ENCODE measurements at regions not wholly inside any gene's neighbourhood (a gene's known extent, or its start where the extent isn't known, plus 50 kb on each side); places are given as distances from the start of the nearest gene placed in this dataset.

DNA sequence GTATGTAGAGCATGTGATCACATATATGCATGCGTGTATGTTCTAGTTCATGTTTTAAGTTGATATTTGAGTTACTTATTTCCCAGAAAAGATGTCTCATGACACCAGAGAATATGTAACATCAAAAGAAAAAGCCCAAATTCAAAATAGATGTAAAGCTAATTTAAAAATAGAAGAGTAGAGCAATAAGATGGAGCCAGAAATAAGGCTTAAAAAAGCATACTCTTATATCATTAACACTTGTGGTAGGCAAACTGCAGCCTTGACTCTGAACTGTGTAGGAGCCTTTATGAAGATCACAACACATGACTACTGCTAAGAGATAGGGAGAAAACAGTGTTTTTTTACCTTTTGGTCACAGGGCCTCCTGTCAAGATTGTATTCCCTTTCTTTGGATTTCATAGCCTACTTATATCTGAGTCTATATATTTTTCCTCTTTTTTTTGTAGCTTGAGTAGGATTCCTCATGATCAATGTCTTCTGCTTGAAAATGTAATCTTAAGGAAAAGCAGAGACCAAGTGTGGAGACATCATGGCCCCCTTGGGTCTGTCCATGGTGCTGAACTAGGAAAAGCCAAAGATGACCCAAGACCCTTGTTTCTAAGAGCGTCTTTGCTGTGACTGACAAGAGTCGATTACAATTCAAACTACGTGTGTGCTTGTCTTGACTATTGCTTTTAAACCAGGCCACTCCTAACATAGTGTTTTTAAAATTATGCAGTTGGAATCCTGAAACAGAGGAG, 390.4 kb downstream of the SHISA9 start:
- TF ChIP-seq, protein P1, sequence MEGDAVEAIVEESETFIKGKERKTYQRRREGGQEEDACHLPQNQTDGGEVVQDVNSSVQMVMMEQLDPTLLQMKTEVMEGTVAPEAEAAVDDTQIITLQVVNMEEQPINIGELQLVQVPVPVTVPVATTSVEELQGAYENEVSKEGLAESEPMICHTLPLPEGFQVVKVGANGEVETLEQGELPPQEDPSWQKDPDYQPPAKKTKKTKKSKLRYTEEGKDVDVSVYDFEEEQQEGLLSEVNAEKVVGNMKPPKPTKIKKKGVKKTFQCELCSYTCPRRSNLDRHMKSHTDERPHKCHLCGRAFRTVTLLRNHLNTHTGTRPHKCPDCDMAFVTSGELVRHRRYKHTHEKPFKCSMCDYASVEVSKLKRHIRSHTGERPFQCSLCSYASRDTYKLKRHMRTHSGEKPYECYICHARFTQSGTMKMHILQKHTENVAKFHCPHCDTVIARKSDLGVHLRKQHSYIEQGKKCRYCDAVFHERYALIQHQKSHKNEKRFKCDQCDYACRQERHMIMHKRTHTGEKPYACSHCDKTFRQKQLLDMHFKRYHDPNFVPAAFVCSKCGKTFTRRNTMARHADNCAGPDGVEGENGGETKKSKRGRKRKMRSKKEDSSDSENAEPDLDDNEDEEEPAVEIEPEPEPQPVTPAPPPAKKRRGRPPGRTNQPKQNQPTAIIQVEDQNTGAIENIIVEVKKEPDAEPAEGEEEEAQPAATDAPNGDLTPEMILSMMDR (IDR thresholded peaks at IDR 0.05; ENCODE audit: insufficient read depth, low read depth, low read length) = no peak
- DNase-seq (ENCODE audit: low read depth) = no peak

DNA sequence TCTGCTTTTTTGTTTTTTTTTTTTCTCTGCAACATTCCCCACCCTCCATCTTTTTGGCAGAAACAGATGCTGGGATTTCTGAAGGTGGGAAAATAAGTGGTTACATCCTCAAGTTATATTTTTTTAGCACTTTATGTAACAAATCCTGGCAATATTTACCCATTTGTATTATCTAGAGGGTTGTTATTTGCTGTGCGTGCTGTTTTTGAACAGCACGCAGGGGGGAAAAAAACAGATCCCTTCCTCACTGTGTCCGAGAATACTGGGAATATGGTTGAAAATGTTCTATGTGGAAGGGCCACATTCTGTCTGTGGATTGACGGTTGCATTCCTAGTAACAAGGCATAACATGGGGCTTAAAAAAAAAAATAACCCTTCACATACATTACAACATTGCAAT, 394.8 kb downstream of the SHISA9 start:
- TF ChIP-seq, protein P1 (IDR thresholded peaks at IDR 0.05; ENCODE audit: insufficient read depth, low read depth, low read length) = no peak
- H3K4me3 ChIP-seq (ENCODE audit: low read depth, low read length) = no peak overlapping the region
- DNase-seq (ENCODE audit: low read depth) = no peak

More for the DNA sequence above, 390.4 kb downstream of the SHISA9 start:
- no peak overlapping the region for H3K4me3 ChIP-seq (ENCODE audit: low read depth, low read length)

DNA sequence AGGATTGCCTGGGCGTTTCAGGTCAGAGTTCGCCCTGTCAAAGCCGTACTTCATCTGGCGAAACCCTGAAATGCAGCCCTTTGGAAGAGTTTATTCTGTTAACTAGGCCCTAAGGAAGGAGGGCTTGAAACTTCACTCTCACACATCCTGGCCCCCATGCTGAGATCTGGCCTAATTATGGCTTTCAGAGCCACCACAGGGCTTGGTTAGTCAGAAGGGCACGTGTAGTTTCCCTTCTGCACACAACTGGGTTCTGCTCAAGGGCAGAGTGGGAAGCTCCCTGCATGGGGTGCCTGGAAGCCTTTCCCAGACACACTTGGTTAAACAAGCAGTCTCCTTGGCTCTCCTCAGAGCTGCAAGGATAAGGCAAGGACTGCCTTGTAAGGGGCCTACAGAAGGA, 397.3 kb downstream of the SHISA9 start:
- no peak for DNase-seq (ENCODE audit: low read depth)
- H3K4me3 ChIP-seq (ENCODE audit: low read depth, low read length) = no peak overlapping the region
- TF ChIP-seq, protein P1 (IDR thresholded peaks at IDR 0.05; ENCODE audit: insufficient read depth, low read depth, low read length) = no peak

DNA sequence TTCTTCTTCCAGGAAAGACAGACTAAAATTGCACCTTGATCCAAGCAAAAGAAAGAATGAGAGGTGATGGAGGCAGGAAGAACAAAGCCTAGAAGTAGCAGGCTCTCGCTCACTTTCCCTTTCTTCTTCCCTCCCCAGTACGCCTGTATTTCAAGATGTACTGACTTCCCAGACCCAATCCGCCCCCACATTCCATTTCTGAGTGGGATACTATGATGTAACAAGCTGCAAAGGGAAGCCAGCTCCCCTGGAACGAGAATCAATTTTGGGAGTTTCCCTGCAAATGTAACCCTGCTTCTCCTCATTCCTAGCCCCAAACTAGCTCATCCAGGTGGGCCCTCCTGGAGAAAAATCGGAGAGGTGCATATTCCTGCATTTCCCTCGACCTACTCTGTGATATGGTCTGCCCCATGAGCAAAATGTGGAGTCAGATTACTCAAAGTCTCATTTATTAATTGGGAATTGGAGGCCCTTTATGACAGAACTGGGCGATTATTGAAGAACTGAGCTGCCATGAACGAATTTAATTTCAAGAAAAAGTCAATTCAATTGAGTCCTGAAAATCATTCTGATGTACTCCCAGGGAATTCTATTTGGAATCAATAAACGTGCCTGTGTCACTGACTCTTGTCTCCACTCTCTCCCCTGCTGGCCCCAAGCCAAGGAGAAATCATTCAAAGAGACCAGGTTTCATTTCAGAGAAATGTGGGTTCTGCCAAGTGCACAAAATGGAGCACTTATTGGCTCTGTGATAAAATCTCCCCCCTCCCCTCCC, 398.9 kb downstream of the SHISA9 start:
- TF ChIP-seq, protein P1 (IDR thresholded peaks at IDR 0.05; ENCODE audit: insufficient read depth, low read depth, low read length) = no peak
- H3K4me3 ChIP-seq (ENCODE audit: low read depth, low read length) = no peak overlapping the region
- no peak for DNase-seq (ENCODE audit: low read depth)

DNA sequence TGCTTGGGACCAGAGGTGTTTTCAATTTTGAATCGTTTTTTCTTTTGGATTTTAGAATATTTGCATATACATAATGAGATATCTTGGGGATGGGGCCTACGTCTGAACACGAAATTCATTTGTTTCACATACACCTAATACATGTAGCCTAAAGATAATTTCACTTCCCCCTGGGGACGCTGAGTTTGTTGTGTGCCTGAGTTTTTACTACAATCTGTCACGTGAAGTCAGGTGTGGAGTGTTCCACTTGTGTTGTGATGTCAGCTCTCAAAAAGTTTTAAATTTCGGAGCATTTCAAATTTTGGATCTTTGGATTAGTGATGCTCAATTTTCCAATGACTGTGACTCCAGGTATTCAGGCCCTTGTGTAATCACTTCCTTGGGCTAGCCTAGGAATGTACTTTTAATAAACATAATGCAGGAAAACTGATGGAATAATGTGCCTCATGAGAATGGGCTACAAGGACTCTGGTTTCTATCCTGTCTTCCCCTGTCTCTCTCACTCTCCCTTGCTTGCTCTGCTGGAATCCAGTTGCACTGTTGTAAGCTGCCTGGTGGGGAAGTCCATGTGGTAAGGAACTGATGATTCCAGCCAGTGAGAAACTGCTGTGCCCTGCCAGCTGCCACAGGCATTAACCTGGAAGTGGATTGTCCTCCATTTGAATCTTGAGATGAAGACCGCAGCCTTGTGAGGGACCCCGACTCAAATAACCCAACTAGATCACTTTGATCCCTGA, 403.8 kb downstream of the SHISA9 start:
- TF ChIP-seq, protein P1 (IDR thresholded peaks at IDR 0.05; ENCODE audit: insufficient read depth, low read depth, low read length) = no peak
- no peak for DNase-seq (ENCODE audit: low read depth)
- no peak overlapping the region for H3K4me3 ChIP-seq (ENCODE audit: low read depth, low read length)

DNA sequence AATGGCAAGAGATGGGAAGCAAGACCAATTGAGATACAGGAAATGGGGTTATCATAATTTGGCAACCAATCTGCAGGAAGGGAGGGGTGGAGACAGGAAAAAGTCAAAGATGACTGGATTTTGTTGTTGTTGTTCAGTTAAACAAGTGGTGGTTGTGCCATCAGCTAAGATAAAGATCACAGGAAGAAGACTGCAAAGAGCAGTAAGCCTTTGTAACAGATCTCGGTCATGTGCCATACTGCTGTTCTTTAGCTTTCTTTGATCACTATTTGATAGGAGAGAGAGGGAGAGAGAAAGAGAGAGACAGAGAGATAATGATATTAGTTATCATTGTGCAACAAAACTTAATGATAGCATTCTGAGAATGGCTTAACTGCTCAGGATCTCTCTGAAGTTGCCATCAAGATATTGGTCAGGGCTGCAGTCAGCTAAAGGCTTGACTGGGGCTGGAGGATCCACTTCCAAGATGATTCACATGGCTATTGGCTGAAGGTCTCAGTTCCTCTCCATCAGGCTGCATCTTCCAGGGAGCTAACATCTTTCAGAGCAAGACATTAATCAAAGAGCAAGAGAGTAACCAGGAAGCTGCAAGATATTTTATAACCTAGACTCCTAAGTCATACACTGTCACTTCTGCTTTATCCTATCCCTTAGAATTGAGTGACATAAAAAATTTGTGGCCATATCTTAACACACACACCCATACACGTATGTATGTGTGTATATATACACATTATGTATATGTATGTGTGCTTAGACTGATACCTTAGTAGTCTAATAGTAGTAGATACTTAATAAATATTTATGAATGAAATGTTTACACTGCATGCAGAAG, 405.0 kb downstream of the SHISA9 start:
- DNase-seq (ENCODE audit: low read depth) = no peak
- TF ChIP-seq, protein P1 (IDR thresholded peaks at IDR 0.05; ENCODE audit: insufficient read depth, low read depth, low read length) = no peak
- H3K4me3 ChIP-seq (ENCODE audit: low read depth, low read length) = no peak overlapping the region

All from fibroblast of villous mesenchyme (primary cell).